ENCODE measurements at regions not wholly inside any gene's neighbourhood (a gene's known extent, or its start where the extent isn't known, plus 50 kb on each side); places are given as distances from the start of the nearest gene placed in this dataset.
A peak's percentile ranks its signal among the peaks of the same experiment; 100 is the strongest.

DNA sequence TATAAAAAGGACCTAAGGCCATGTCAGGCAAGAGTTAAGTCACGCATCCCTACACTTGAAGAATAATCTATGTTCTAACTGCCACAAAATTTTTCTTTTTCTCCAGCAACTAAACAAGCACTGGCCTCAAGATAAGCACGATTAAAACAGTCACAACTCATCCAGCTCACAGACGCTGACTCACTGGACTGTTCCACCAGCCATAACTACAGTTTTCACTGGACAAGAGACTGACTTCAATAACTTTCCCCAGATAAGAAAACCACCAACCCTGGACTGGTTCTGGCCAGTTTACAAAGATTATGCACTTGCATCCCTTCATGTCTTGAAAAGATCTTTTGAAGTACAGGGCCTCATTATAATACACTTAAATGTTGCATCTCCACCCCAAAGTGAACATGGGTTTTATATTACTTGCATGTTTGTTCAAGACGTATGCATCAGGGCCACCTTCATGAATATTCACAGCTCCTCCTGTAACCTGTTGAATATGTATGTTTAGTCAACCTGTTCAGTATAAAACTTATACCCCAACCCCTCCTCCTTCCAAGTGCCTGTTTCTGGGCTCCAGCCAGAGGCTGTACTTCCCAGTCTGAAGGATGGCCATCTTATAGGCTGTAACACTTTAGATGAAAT lies 129.3 kb upstream of the EPB41L4A start:
- intact Hi-C loops (cut with DNase I) = no loop called here
- H3K9me3 ChIP-seq = no peaks in the 10 kb centered on the region
- H3K36me3 ChIP-seq = no peaks in the 10 kb centered on the region
- H3K4me3 ChIP-seq = no peak overlapping the region
- no peak for DNase-seq (ENCODE audit: low spot score)
- no peak overlapping the region for H3K27ac ChIP-seq
- no peaks in the 10 kb centered on the region for H3K4me1 ChIP-seq (replicated peaks)
- 47% methylated on average over 4 of the region's 4 CpGs for WGBS
- TF ChIP-seq CTCF (IDR thresholded peaks at IDR 0.05) = no peak
- H3K27me3 ChIP-seq (replicated peaks; ENCODE audit: insufficient read depth) = no peaks in the 10 kb centered on the region

GRCh38 chr5:112549127-112549526 lies 130.1 kb upstream of the EPB41L4A start:
- intact Hi-C loops (cut with DNase I) = no loop called here
- Histone ChIP-seq H3K9me3 (no peaks in the 10 kb centered on the region), H3K4me3 (no peak overlapping the region), H3K27me3 (replicated peaks; ENCODE audit: insufficient read depth) (no peaks in the 10 kb centered on the region), H3K27ac (no peak overlapping the region), H3K36me3 (no peaks in the 10 kb centered on the region), H3K4me1 (replicated peaks) (no peaks in the 10 kb centered on the region)
- no peak for DNase-seq (ENCODE audit: low spot score)
- 73% methylated on average over 4 of the region's 4 CpGs for whole genome bisulfite sequencing
- TF ChIP-seq POLR2A (IDR thresholded peaks at IDR 0.05) = no peak
- TF ChIP-seq CTCF (IDR thresholded peaks at IDR 0.05) = no peak
- no peak for TF ChIP-seq POLR2AphosphoS5 (IDR thresholded peaks at IDR 0.05)

GRCh38 chr5:112549605-112550166 lies 130.6 kb upstream of the EPB41L4A start:
- 71% methylated on average over 2 of the region's 2 CpGs for WGBS
- TF ChIP-seq POLR2AphosphoS5 (IDR thresholded peaks at IDR 0.05) (no peak), POLR2A (IDR thresholded peaks at IDR 0.05) (no peak), CTCF (IDR thresholded peaks at IDR 0.05) (no peak)

DNA sequence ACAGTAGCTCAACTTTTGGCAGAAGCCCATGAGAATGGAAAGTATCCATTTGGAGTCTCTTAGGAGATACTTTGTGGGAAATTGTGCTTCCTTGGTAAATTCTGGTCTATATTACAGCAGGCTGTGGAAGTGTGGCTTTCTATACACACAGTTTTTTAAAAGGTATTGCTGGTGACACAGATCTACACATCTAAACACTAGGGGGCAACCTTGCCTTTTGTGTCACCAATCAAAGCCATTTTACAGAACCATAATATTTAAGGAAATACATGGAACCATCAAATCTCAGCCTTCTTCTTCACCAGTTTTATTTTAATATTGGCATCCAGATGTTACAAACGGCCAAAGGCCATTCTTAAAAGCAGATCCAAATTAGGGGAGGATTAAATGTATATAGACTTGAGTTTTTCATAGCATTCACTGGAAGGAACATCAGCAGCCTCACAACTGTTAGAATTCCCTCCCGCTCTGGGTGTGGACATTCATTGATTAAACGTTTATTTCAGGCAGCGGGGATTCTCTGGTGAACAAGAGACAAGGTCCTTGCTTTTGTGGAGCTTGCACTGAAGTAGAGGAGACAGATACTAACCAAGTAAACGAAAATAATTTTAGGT lies 132.4 kb upstream of the EPB41L4A start:
- no peaks in the 10 kb centered on the region for H3K4me1 ChIP-seq (replicated peaks)
- 54% methylated on average over 5 of the region's 5 CpGs for WGBS
- intact Hi-C loops (cut with DNase I) = loop anchor here (1.0 kb wide), 1 partner anchor 206 kb away; no protein-coding TSS in a partner anchor
- peak; percentile 49 for DNase-seq (ENCODE audit: low spot score)
- H3K4me3 ChIP-seq = no peak overlapping the region
- peak; percentile 64 to 82 (median 76) for TF ChIP-seq CTCF (IDR thresholded peaks at IDR 0.05)
- TF ChIP-seq POLR2AphosphoS5 (IDR thresholded peaks at IDR 0.05) = no peak
- no peak overlapping the region for H3K27ac ChIP-seq
- H3K36me3 ChIP-seq = no peaks in the 10 kb centered on the region
- H3K27me3 ChIP-seq (replicated peaks; ENCODE audit: insufficient read depth) = no peaks in the 10 kb centered on the region
- H3K9me3 ChIP-seq = no peaks in the 10 kb centered on the region

More at GRCh38 chr5:112549605-112550166, 130.6 kb upstream of the EPB41L4A start:
- Histone ChIP-seq H3K4me3 (no peak overlapping the region), H3K4me1 (replicated peaks) (no peaks in the 10 kb centered on the region), H3K27ac (no peak overlapping the region), H3K36me3 (no peaks in the 10 kb centered on the region), H3K27me3 (replicated peaks; ENCODE audit: insufficient read depth) (no peaks in the 10 kb centered on the region), H3K9me3 (no peaks in the 10 kb centered on the region)
- DNase-seq (ENCODE audit: low spot score) = no peak
- intact Hi-C loops (cut with DNase I) = no loop called here

DNA sequence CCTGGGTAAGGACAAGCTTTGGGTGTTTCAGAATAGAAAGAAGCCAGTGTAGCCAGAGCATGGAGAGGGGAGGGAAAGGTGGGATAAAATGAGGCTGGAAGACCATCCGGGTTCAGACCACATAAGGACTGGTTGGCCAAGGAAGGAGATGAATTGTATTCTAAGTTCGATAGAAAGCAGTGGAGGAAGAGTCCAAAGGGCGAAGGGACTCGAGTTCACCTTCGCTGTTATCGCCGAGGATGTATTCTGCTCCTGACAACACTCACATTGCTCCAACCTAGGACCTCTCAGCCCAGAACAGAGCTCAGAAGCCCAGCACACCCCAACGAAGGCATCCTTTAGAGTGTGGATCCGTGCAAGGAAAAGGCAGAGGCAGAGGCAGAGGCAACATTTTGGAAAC lies 133.1 kb upstream of the EPB41L4A start:
- Histone ChIP-seq H3K36me3 (no peaks in the 10 kb centered on the region), H3K27ac (no peak overlapping the region), H3K4me1 (replicated peaks) (no peaks in the 10 kb centered on the region), H3K9me3 (no peaks in the 10 kb centered on the region), H3K4me3 (no peak overlapping the region), H3K27me3 (replicated peaks; ENCODE audit: insufficient read depth) (no peaks in the 10 kb centered on the region)
- intact Hi-C loops (cut with DNase I) = no loop called here
- DNase-seq (ENCODE audit: low spot score) = no peak
- 92% methylated on average over 9 of the region's 9 CpGs for WGBS
- TF ChIP-seq POLR2AphosphoS5 (IDR thresholded peaks at IDR 0.05) (no peak), POLR2A (IDR thresholded peaks at IDR 0.05) (no peak), CTCF (IDR thresholded peaks at IDR 0.05) (no peak)

Data from prostate gland (tissue), 2 donors.